Psoas muscle (tissue), 7 donors: ENCODE measurements at regions not wholly inside any gene's neighbourhood (a gene's known extent, or its start where the extent isn't known, plus 50 kb on each side); places are given as distances from the start of the nearest gene placed in this dataset.
"Not testable (repeated sequence)": the region's sequence is repeated elsewhere in the genome, so short reads cannot be mapped to it uniquely, and the experiment has no call there.

Experiments
- ATAC-seq, 4 donors: fragments of 200-7000 bp; cut with Tn5 transposase; one replicate each; pipeline ENCODE4 v1.9.1; 2020; ENCODE audit warnings: moderate library complexity in 3 of 4, mild to moderate bottlenecking in 2 of 4
- DNase-seq, 2 donors: peaks; one replicate each; pipeline ENCODE4 v3.0.0-alpha.2; 2020
- H3K27ac ChIP-seq: fragments of 200-600 bp; one replicate; pipeline ENCODE4 v1.8.0; 2022
- H3K27me3 ChIP-seq, 3 donors: fragments of 200-600 bp in 1 of 3; one replicate each; pipeline versions ENCODE4 v1.6.1 to v1.8.0; 2013 to 2022; ENCODE audit warnings: low read length in 2 of 3, mild to moderate bottlenecking in 2 of 3, moderate library complexity in 1 of 3; ENCODE audit not compliant: insufficient read depth in 3 of 3
- H3K36me3 ChIP-seq, 2 donors: fragments of 200-600 bp in 1 of 2; one replicate each; pipeline versions ENCODE4 v1.6.1 to v1.8.0; 2013 to 2022; ENCODE audit warnings: low read depth in 1 of 2, mild to moderate bottlenecking in 1 of 2, moderate library complexity in 1 of 2; ENCODE audit not compliant: insufficient read depth in 1 of 2
- H3K4me1 ChIP-seq: fragments of 200-600 bp; one replicate; pipeline ENCODE4 v1.8.0; 2022
- H3K4me3 ChIP-seq: fragments of 200-600 bp; one replicate; pipeline ENCODE4 v1.8.0; 2022; ENCODE audit warnings: mild to moderate bottlenecking
- H3K9me3 ChIP-seq: fragments of 200-600 bp; one replicate; pipeline ENCODE4 v1.8.0; 2022
- WGBS, 3 donors: extraction: QIAGEN DNeasy Blood & Tissue Kit; methylation state at CpG; one replicate each; pipeline versions ENCODE4 v1.1.6 to v1.1.7; 2013; 5-methylcytosine and 5-hydroxymethylcytosine counted together
- intact Hi-C, 2 donors: fragments of 100-400 bp; cut with DNase I; formaldehyde crosslinking; loops; one replicate each; pipeline versions ENCODE4 v1.11.0 to v1.14.2; 2022
- TF ChIP-seq, protein P1 (sequence below): fragments of 200-600 bp; IDR thresholded peaks from one replicate; pipeline ENCODE4 v1.8.0; 2022; ENCODE audit warnings: antibody characterized with exemption
- donor health status: healthy with polysubstance abuse.
- donor health status: DM: no; HTN: no; CAD: no; lungs with moderate emphysema.
- donor health status: Bipolar disorder and iron deficiency.
- donor health status: healthy.
- donor health status: DM: yes; HTN: yes; CAD: no.
- donor health status: DM: no; HTN: no; CAD: no.
- donor health status: DM: yes; HTN: yes; CAD: no.

DNA sequence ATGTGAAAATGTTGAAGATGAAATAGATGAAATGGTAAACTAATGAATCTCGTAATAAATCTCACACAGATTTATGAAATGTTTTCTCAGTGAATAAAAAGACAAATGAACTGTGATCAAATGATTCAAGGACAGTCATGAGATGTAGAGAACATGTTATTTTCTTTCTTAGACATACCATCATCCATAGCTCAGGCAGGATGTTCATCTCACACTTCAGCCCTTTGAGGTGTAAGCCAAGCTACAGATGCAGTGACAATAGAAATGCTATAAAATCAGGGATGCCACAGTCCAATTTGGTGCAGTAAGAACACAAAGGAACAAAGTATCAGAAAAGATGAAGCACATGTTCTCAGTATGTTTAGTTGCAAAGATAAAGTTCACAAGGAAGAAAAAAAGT is 242.7 kb upstream of the KRR1 start:
- no peak overlapping the region for H3K27ac ChIP-seq
- no peak overlapping the region for H3K4me3 ChIP-seq
- no peaks in the 10 kb centered on the region for H3K27me3 ChIP-seq
- TF ChIP-seq, protein P1, sequence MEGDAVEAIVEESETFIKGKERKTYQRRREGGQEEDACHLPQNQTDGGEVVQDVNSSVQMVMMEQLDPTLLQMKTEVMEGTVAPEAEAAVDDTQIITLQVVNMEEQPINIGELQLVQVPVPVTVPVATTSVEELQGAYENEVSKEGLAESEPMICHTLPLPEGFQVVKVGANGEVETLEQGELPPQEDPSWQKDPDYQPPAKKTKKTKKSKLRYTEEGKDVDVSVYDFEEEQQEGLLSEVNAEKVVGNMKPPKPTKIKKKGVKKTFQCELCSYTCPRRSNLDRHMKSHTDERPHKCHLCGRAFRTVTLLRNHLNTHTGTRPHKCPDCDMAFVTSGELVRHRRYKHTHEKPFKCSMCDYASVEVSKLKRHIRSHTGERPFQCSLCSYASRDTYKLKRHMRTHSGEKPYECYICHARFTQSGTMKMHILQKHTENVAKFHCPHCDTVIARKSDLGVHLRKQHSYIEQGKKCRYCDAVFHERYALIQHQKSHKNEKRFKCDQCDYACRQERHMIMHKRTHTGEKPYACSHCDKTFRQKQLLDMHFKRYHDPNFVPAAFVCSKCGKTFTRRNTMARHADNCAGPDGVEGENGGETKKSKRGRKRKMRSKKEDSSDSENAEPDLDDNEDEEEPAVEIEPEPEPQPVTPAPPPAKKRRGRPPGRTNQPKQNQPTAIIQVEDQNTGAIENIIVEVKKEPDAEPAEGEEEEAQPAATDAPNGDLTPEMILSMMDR: no peak
- H3K9me3 ChIP-seq: no peaks in the 10 kb centered on the region
- 97 to 98% (median 98%) methylated on average over 1 of the region's 1 CpG for WGBS, 3 donors
- DNase-seq (no peak), ATAC-seq (no peak)
- intact Hi-C loops: no loop called here
- H3K36me3 ChIP-seq: no peaks in the 10 kb centered on the region
- no peaks in the 10 kb centered on the region for H3K4me1 ChIP-seq

DNA sequence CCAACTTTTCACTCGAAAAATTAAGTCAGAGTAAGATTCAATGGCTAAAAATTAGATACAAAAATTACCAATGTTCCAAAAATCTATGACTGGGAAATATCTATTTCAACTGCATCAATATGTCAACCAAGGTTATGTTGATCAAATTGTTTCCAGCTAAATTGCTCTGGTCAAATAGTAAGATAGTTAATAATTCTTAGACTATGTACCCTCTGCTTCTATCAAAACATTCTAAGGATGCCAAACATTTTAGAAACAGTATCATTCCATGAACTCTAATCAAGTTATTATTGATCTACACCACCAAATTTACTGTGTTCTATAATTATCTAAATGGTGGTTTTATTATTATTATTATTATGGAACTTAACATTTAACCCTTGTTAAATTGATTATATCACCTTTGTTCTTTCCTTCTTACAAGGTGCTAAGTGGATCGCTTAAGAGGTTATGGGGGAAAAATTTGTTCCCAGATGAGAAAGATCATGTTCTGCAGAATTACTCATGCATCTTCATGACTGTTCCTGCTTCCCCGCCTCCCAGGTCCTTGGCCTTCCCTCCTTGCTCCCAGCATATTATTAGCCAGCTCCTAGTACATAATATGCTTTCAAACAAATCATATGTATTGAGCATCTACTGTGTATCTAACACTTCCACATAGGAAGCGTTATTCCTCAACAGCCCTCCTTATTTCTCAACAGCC is 240.5 kb upstream of the KRR1 start:
- no peak for DNase-seq
- H3K27me3 ChIP-seq: no peaks in the 10 kb centered on the region
- no peak for ATAC-seq
- H3K27ac ChIP-seq: no peak overlapping the region
- H3K9me3 ChIP-seq: no peaks in the 10 kb centered on the region
- WGBS, 3 donors: 78 to 81% (median 79%) methylated on average over 4 of the region's 4 CpGs
- no peaks in the 10 kb centered on the region for H3K4me1 ChIP-seq
- H3K36me3 ChIP-seq: no peaks in the 10 kb centered on the region
- TF ChIP-seq, protein P1: no peak
- no peak overlapping the region for H3K4me3 ChIP-seq
- intact Hi-C loops: no loop called here

GRCh38 chr12:75750716-75751306 is 239.4 kb upstream of the KRR1 start:
- Histone ChIP-seq H3K9me3 (no peaks in the 10 kb centered on the region), H3K27me3 (no peaks in the 10 kb centered on the region), H3K36me3 (no peaks in the 10 kb centered on the region), H3K4me1 (no peaks in the 10 kb centered on the region), H3K4me3 (no peak overlapping the region), H3K27ac (no peak overlapping the region)
- intact Hi-C loops: no loop called here
- WGBS, 3 donors: 49 to 55% (median 50%) methylated on average over 4 of the region's 4 CpGs
- no peak for ATAC-seq
- DNase-seq: no peak
- TF ChIP-seq, protein P1: no peak

DNA sequence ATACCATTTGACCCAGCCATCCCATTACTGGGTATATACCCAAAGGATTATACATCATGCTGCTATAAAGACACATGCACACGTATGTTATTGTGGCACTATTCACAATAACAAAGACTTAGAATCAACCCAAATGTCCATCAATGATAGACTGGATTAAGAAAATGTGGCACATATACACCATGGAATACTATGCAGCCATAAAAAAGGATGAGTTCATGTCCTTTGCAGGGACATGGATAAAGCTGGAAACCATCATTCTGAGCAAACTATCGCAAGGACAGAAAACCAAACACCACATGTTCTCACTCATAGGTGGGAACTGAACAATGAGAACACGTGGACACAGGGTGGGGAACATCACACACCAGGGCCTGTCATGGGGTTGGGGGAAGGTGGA is 237.6 kb upstream of the KRR1 start:
- H3K4me1 ChIP-seq, ATAC-seq, H3K27me3 ChIP-seq, DNase-seq, intact Hi-C loops, H3K4me3 ChIP-seq, H3K9me3 ChIP-seq, H3K36me3 ChIP-seq, H3K27ac ChIP-seq: not testable (repeated sequence)
- 90 to 100% (median 97%) methylated on average over 2 to 3 of the region's 3 CpGs for WGBS, 3 donors

- DNase-seq (no peak), ATAC-seq (no peak)
- TF ChIP-seq, protein P1: no peak
- no peaks in the 10 kb centered on the region for H3K27me3 ChIP-seq
- H3K27ac ChIP-seq: no peak overlapping the region
- no peak overlapping the region for H3K4me3 ChIP-seq
- H3K9me3 ChIP-seq: no peaks in the 10 kb centered on the region
- H3K36me3 ChIP-seq: no peaks in the 10 kb centered on the region
- no peaks in the 10 kb centered on the region for H3K4me1 ChIP-seq
- intact Hi-C loops: no loop called here
- 84 to 86% (median 85%) methylated on average over 6 of the region's 6 CpGs for WGBS, 3 donors
Measured at GRCh38 chr12:75748136-75748535, 236.7 kb upstream of the KRR1 start.
